Adrenal gland (tissue), 9 donors: ENCODE measurements at regions not wholly inside any gene's neighbourhood (a gene's known extent, or its start where the extent isn't known, plus 50 kb on each side); places are given as distances from the start of the nearest gene placed in this dataset.

Experiments
- DNase-seq, 7 donors: peaks; one replicate each; pipeline ENCODE4 v3.0.0-alpha.2; 2019 to 2020
- H3K27ac ChIP-seq, 5 donors: fragments of 200-600 bp; sonication (generic) in 4 of 5; 1 replicate in 3 of 5; 2 replicates in 2 of 5; pipeline versions ENCODE4 v1.5.1 to v1.8.0; 2016 to 2020; ENCODE audit warnings: mild to moderate bottlenecking in 1 of 5
- H3K27me3 ChIP-seq: fragments of 200-600 bp; 2 replicates; pipeline ENCODE4 v1.8.0; 2021
- H3K36me3 ChIP-seq, 2 donors: fragments of 200-600 bp; replicated peaks in 1 of 2; 1 replicate in 1 of 2; 2 replicates in 1 of 2; pipeline versions ENCODE4 v1.5.1 to v1.8.0; 2018 to 2022
- H3K4me1 ChIP-seq, 2 donors: fragments of 200-600 bp; replicated peaks in 1 of 2; 1 replicate in 1 of 2; 2 replicates in 1 of 2; pipeline versions ENCODE4 v1.5.1 to v1.8.0; 2018 to 2021
- H3K4me3 ChIP-seq, 4 donors: fragments of 200-600 bp; sonication (generic) in 3 of 4; one replicate each; pipeline ENCODE4 v1.5.1; 2016 to 2018
- H3K9me3 ChIP-seq, 3 donors: fragments of 200-600 bp; sonication (generic) in 1 of 3; replicated peaks in 1 of 3; 1 replicate in 2 of 3; 2 replicates in 1 of 3; pipeline versions ENCODE4 v1.5.1 to v1.8.0; 2016 to 2021
- CTCF ChIP-seq, 6 experiments: fragments of 450-650 bp in 4 of 6; fragments of 200-600 bp in 2 of 6; sonication (generic) in 1 of 6; IDR thresholded peaks; 1 replicate in 5 of 6; 2 replicates in 1 of 6; pipeline versions ENCODE4 v1.5.1 to v1.8.0; 2016 to 2021; ENCODE audit warnings: antibody characterized with exemption in 6 of 6, mild to moderate bottlenecking in 2 of 6, moderate library complexity in 1 of 6
- POLR2A ChIP-seq, 2 donors: fragments of 450-650 bp; IDR thresholded peaks; one replicate each; pipeline ENCODE4 v1.6.1; 2017; ENCODE audit warnings: antibody characterized with exemption in 2 of 2, mild to moderate bottlenecking in 2 of 2, moderate library complexity in 1 of 2
- WGBS, 4 donors: extraction: QIAGEN DNeasy Blood & Tissue Kit in 2 of 4; methylation state at CpG; one replicate each; pipeline versions ENCODE4 v1.1.5 to v1.1.7; 2013 to 2017; 5-methylcytosine and 5-hydroxymethylcytosine counted together
- intact Hi-C, 2 donors: fragments of 100-400 bp; cut with DNase I; formaldehyde crosslinking; loops; one replicate each; pipeline versions ENCODE4 v1.14.1 to v1.15.0; 2022 to 2023
- donor health status: healthy with polysubstance abuse.
- donor health status: Bipolar disorder and iron deficiency.
- donor health status: DM: yes; HTN: yes; CAD: no.
- donor health status: DM: no; HTN: no; CAD: no.
- donor health status: DM: no; HTN: no; CAD: no.

DNA sequence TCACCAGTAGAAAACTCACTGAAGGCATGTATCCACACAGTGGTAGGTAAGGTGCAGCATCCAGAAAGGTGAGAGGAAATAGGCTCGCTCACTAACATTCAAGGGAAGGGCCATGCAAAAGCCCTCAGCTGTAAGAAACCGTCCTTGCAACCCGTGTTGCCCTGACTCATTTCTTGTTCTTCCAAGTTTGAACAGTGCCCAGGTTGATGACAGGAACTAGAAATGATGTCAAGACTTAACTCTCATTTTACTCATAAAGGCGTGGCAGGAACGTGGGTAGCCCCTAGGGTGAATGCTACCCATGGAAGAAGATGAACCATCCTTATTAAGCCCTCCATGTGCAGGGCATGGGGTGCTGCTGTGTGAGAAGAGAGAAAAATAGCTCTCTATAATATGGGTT is 187.6 kb downstream of the CD83 start:
- no peak for DNase-seq
- intact Hi-C loops = no loop called here
- Histone ChIP-seq H3K36me3 (no peaks in the 10 kb centered on the region), H3K27ac (no peak overlapping the region), H3K4me3 (no peak overlapping the region), H3K27me3 (no peaks in the 10 kb centered on the region), H3K9me3 (no peaks in the 10 kb centered on the region), H3K4me1 (no peaks in the 10 kb centered on the region)
- 79 to 90% (median 88%) methylated on average over 5 of the region's 5 CpGs for WGBS, 4 donors
- no peak for TF ChIP-seq POLR2A (IDR thresholded peaks at IDR 0.05)
- TF ChIP-seq CTCF (IDR thresholded peaks at IDR 0.05) = no peak

DNA sequence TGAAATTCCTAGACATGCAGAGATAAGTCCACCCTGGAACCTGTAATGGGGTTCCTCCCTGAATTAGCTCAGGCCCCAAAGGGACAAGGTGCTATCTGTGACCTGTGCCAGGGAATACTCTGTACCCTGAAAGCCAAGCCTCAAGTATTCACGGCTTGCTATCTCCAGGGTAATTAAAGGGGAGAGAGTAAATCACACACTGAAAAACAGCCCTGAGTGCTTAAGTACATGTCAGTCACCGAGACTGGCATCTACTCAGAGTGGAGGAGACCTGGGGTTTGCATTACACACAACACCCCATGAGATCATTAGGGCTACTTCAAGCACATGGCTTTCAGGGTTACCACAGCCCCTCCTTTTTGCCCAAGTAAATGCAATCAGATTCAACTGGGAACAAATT is 188.1 kb downstream of the CD83 start:
- H3K9me3 ChIP-seq = no peaks in the 10 kb centered on the region
- H3K36me3 ChIP-seq = no peaks in the 10 kb centered on the region
- no peak for TF ChIP-seq CTCF (IDR thresholded peaks at IDR 0.05)
- no peak for TF ChIP-seq POLR2A (IDR thresholded peaks at IDR 0.05)
- H3K4me1 ChIP-seq = no peaks in the 10 kb centered on the region
- H3K4me3 ChIP-seq = no peak overlapping the region
- intact Hi-C loops = no loop called here
- no peak overlapping the region for H3K27ac ChIP-seq
- no peak for DNase-seq
- WGBS, 4 donors = 78 to 85% (median 84%) methylated on average over 2 of the region's 2 CpGs
- no peaks in the 10 kb centered on the region for H3K27me3 ChIP-seq

DNA sequence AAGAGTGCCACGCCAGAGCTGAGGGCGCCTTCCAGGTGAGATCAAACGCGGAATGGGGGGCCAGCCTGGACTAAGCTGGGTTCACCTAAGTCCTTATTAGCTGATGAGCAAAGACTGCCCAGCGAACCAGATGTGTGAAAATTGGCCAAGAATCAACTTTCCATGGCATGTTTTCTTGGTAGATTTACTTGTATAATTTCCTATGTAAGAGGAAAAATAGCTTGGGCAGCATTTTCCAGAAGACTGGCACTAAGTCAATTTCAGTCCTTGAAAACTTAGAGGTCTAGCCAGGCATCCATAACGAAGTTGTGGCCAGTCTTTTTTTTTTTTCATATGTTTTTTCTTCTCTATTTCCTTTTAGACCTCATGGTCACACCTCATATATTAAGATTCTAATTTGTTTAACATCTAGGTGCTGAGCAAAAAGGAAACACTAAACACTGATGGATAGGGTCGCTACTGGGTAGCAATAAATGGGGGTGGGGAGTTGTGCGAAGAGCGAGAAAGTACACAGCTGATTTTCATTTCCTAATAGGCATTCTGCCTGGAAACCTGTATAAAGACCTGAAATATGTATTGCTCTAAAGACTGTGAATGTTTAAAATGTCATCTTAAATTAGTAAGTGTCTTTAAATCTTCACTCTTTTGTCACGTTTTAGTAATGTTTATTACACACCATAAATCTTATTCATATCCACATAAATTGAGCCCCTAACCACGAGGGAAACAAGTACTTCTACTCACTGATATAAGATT is 188.8 kb downstream of the CD83 start:
- Histone ChIP-seq H3K27me3 (no peaks in the 10 kb centered on the region), H3K27ac (no peak overlapping the region), H3K9me3 (no peaks in the 10 kb centered on the region), H3K4me1 (no peaks in the 10 kb centered on the region), H3K4me3 (no peak overlapping the region), H3K36me3 (no peaks in the 10 kb centered on the region)
- DNase-seq = no peak
- WGBS, 4 donors = 67 to 76% (median 69%) methylated on average over 11 of the region's 11 CpGs
- intact Hi-C loops = no loop called here
- TF ChIP-seq CTCF (IDR thresholded peaks at IDR 0.05) (no peak), POLR2A (IDR thresholded peaks at IDR 0.05) (no peak)

DNA sequence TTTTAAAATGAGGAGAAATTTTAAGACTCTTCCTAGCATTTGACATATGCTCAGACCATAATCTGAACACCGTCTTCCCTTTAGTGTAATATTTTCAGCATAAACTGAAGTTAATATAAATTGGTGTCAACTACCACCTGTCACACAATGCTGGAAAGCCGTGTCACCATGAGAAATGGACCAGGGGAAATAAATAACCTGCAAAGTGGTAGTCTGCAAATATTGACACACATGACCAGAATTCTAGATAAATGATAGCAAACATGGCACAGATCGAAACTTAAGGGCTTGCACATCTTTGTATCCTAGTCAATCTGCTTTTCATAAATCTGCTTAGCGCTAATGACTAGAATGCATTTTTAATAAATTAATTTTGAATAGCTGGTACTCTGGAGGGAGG is 191.9 kb downstream of the CD83 start:
- TF ChIP-seq CTCF (IDR thresholded peaks at IDR 0.05) (no peak), POLR2A (IDR thresholded peaks at IDR 0.05) (no peak)

More for the DNA sequence above, 191.9 kb downstream of the CD83 start:
- no peaks in the 10 kb centered on the region for H3K27me3 ChIP-seq
- no peaks in the 10 kb centered on the region for H3K36me3 ChIP-seq
- intact Hi-C loops = no loop called here
- DNase-seq = no peak
- H3K9me3 ChIP-seq = no peaks in the 10 kb centered on the region
- 87 to 94% (median 87%) methylated on average over 4 of the region's 4 CpGs for WGBS, 4 donors
- H3K27ac ChIP-seq = no peak overlapping the region
- H3K4me3 ChIP-seq = no peak overlapping the region
- H3K4me1 ChIP-seq = no peaks in the 10 kb centered on the region
